Stomach smooth muscle (tissue), 2 donors: ENCODE measurements at regions not wholly inside any gene's neighbourhood (a gene's known extent, or its start where the extent isn't known, plus 50 kb on each side); places are given as distances from the start of the nearest gene placed in this dataset.
"Not testable (repeated sequence)": the region's sequence is repeated elsewhere in the genome, so short reads cannot be mapped to it uniquely, and the experiment has no call there.

Experiments
- H3K27ac ChIP-seq: one replicate; pipeline ENCODE4 v1.7.0; 2013; ENCODE audit warnings: mild to moderate bottlenecking, low read length, inconsistent platforms
- H3K27me3 ChIP-seq, 2 donors: one replicate each; pipeline ENCODE4 v1.7.0; 2013; ENCODE audit warnings: low read length in 2 of 2; ENCODE audit not compliant: insufficient read depth in 2 of 2, control insufficient read depth in 1 of 2
- H3K36me3 ChIP-seq, 2 donors: one replicate each; pipeline ENCODE4 v1.7.0; 2013; ENCODE audit warnings: low read length in 2 of 2; ENCODE audit not compliant: control insufficient read depth in 2 of 2, insufficient read depth in 2 of 2
- H3K4me1 ChIP-seq: one replicate; pipeline ENCODE4 v1.7.0; 2013; ENCODE audit warnings: low read length; ENCODE audit not compliant: control insufficient read depth, insufficient read depth
- H3K4me3 ChIP-seq, 2 donors: one replicate each; pipeline ENCODE4 v1.7.0; 2013; ENCODE audit warnings: low read length in 2 of 2
- H3K9ac ChIP-seq, 2 donors: one replicate each; pipeline ENCODE4 v1.7.0; 2013; ENCODE audit warnings: low read length in 2 of 2, mild to moderate bottlenecking in 1 of 2
- H3K9me3 ChIP-seq, 2 donors: one replicate each; pipeline ENCODE4 v1.7.0; 2013; ENCODE audit warnings: low read length in 2 of 2; ENCODE audit not compliant: control insufficient read depth in 2 of 2
- donor health status: healthy.
- donor health status: Pancreatic carcinoma.

- H3K4me1 ChIP-seq, H3K9ac ChIP-seq, H3K4me3 ChIP-seq, H3K27ac ChIP-seq, H3K27me3 ChIP-seq, H3K36me3 ChIP-seq, H3K9me3 ChIP-seq: not testable (repeated sequence)
Measured at GRCh38 chr12:30156833-30157232, 373.1 kb upstream of the TMTC1 start.

DNA sequence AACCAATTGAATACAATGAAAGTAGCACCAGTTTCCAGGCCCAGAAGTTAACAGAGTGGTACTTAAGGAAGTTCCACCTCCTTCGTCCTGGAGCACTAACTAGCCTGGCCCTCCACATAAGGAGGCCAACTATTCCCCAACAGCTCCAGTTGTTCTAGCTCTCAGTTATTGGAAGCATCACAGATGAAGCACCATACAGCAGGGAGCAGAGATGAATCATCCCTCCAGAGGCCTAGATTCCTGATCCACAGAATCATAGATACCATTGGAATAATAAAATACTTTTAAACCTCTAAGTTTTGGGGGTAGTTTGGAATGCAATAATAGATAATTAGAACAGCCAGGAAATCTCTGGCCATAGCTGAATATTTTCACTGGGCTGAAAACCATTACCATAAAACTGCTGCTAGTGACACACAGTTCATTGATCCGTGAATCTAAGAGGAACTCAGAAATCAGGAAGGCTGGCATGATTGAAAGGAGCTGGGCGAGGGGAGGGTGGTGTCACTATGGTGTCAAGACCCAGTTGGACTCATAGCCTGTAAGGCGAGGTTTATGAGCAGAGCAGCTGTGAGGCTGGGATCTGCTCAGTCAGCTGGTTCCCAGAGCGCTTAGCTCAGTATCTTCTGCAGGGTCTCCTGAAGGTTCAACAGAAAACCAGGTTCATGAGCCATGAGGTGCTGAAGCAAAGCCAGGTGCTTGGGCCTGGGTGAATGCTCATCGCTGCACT, 371.4 kb upstream of the TMTC1 start:
- Histone ChIP-seq H3K4me1 (no peaks in the 10 kb centered on the region), H3K9me3 (peaks cover 0 to 4% of the 10 kb centered on the region in 2 donors), H3K4me3 (no peak overlapping the region), H3K27ac (no peak overlapping the region), H3K27me3 (no peaks in the 10 kb centered on the region), H3K36me3 (no peaks in the 10 kb centered on the region), H3K9ac (no peak overlapping the region)

DNA sequence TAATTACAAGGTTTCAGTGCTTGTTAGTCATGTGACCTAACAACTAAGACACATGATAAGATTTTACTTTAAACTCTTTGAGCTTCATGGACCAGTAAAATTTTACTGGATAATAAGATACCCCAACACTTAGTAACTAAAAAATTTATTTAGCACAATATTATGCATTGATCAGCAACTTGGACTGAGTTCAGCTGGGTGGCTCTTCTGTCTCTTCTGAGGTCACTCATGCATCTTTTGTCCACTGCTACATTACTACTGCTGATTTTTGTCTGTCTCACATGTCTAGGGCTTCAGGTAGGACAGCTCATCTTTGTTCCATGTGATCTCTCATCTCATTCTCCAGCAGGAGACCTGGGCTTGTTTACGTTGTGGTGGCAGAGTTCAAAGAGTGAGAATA, 370.2 kb upstream of the TMTC1 start:
- H3K4me3 ChIP-seq, result no peak overlapping the region
- H3K9me3 ChIP-seq, result peaks cover 0 to 4% of the 10 kb centered on the region in 2 donors

GRCh38 chr12:30152705-30153104, 369.0 kb upstream of the TMTC1 start:
- no peaks in the 10 kb centered on the region for H3K36me3 ChIP-seq
- H3K9me3 ChIP-seq, result peaks cover 0 to 4% of the 10 kb centered on the region in 2 donors
- H3K4me3 ChIP-seq, result no peak overlapping the region
- no peaks in the 10 kb centered on the region for H3K27me3 ChIP-seq
- H3K27ac ChIP-seq, result no peak overlapping the region
- H3K4me1 ChIP-seq, result no peaks in the 10 kb centered on the region
- H3K9ac ChIP-seq, result no peak overlapping the region

More for the DNA sequence above, 370.2 kb upstream of the TMTC1 start:
- Histone ChIP-seq H3K9ac (no peak overlapping the region), H3K4me1 (no peaks in the 10 kb centered on the region), H3K27ac (no peak overlapping the region), H3K27me3 (no peaks in the 10 kb centered on the region), H3K36me3 (no peaks in the 10 kb centered on the region)

GRCh38 chr12:30151831-30152230, 368.1 kb upstream of the TMTC1 start:
- H3K27me3 ChIP-seq, result no peaks in the 10 kb centered on the region
- no peaks in the 10 kb centered on the region for H3K36me3 ChIP-seq
- H3K9ac ChIP-seq, result no peak overlapping the region
- H3K27ac ChIP-seq, result no peak overlapping the region
- no peaks in the 10 kb centered on the region for H3K4me1 ChIP-seq
- peaks cover 0 to 4% of the 10 kb centered on the region in 2 donors for H3K9me3 ChIP-seq
- H3K4me3 ChIP-seq, result no peak overlapping the region

- no peaks in the 10 kb centered on the region for H3K27me3 ChIP-seq
- H3K27ac ChIP-seq, result no peak overlapping the region
- H3K36me3 ChIP-seq, result no peaks in the 10 kb centered on the region
- H3K4me1 ChIP-seq, result no peaks in the 10 kb centered on the region
- no peak overlapping the region for H3K4me3 ChIP-seq
- H3K9me3 ChIP-seq, result no peaks in the 10 kb centered on the region
- no peak overlapping the region for H3K9ac ChIP-seq
Measured at GRCh38 chr12:30146561-30146960, 362.8 kb upstream of the TMTC1 start.

DNA sequence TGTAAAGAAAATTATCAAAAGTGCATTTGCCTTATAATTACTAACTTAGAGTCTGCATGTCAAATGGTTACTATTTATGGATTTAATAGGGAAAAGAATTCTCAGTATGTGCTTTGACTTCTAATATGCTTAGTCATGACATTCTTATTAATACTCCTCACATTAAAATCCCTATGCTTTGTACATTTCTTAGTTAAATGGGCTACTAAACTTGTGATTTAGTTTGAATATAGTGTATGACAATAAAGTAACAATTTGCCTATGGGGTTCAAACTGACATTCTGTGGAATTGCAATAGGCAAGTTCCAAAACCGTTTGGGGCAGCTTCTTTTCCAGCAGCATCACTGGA, 361.9 kb upstream of the TMTC1 start:
- Histone ChIP-seq H3K36me3 (no peaks in the 10 kb centered on the region), H3K9ac (no peak overlapping the region), H3K4me1 (no peaks in the 10 kb centered on the region), H3K9me3 (no peaks in the 10 kb centered on the region), H3K4me3 (no peak overlapping the region), H3K27me3 (no peaks in the 10 kb centered on the region), H3K27ac (no peak overlapping the region)

- H3K27me3 ChIP-seq, result no peaks in the 10 kb centered on the region
- H3K4me3 ChIP-seq, result no peak overlapping the region
- H3K9ac ChIP-seq, result no peak overlapping the region
- H3K9me3 ChIP-seq, result no peaks in the 10 kb centered on the region
- no peaks in the 10 kb centered on the region for H3K36me3 ChIP-seq
- no peak overlapping the region for H3K27ac ChIP-seq
- no peaks in the 10 kb centered on the region for H3K4me1 ChIP-seq
Measured at GRCh38 chr12:30144777-30145683, 361.3 kb upstream of the TMTC1 start.

DNA sequence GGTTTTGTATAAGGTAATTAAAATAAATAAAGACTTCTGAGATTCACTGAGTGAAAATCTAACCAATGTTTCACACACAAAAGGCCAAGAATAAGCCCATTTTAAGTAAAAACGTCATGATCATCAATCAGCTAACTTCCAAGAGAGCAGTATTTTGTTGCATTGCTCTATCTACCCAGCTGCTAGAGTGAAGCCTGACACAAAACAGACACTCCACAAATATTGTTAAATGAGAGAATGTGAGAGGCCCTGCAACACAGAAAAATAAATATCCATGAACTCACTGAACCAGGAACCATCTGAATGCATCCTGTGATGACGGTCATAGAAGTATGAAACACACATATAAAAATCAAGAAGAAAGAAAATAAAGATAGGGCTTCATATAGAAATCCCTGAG, 358.6 kb upstream of the TMTC1 start:
- Histone ChIP-seq H3K4me1 (no peaks in the 10 kb centered on the region), H3K27ac (no peak overlapping the region), H3K9me3 (no peaks in the 10 kb centered on the region), H3K36me3 (no peaks in the 10 kb centered on the region), H3K9ac (no peak overlapping the region), H3K27me3 (no peaks in the 10 kb centered on the region), H3K4me3 (no peak overlapping the region)

DNA sequence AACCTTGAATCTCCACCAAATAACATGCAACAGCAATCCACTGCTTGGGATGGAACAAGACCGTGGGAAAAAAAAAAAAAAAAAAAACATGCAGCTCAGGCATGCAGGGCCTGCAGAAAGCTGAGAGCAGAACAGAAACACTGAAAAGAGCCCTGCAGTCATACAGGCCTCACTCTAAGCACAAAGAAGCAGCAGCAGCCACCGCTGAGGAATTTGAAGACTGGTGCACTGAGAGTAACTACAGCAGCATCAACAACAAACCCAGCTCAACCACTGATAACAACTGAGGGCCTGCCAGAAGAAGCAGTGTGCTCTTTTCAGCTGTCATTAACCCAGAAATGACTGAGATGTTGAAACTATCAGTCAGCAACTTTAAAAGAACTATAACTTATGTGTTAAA, 354.7 kb upstream of the TMTC1 start:
- Histone ChIP-seq H3K27me3 (no peaks in the 10 kb centered on the region), H3K9me3 (no peaks in the 10 kb centered on the region), H3K36me3 (no peaks in the 10 kb centered on the region), H3K9ac (no peak overlapping the region), H3K27ac (no peak overlapping the region), H3K4me1 (no peaks in the 10 kb centered on the region), H3K4me3 (no peak overlapping the region)

DNA sequence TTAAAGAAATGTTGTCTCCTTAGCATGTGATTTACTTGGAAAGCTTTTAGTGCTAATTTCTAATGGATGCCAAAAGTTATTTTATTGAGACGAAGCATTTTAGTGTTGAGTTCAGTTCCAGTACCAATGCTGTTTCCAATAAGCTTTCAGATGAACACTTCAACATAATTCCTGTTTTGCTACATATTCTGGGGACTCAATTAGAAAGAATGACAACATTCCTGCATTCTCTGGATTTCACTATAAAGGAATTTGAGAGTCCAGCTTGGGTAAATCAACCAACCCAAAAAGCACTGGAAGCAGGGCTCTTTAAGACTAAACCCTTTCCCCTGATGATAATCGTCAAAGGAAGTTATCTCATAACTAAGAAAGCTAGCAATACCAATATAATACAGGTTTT, 353.0 kb upstream of the TMTC1 start:
- no peak overlapping the region for H3K4me3 ChIP-seq
- H3K4me1 ChIP-seq, result no peaks in the 10 kb centered on the region
- no peaks in the 10 kb centered on the region for H3K36me3 ChIP-seq
- H3K9ac ChIP-seq, result no peak overlapping the region
- H3K9me3 ChIP-seq, result no peaks in the 10 kb centered on the region
- H3K27me3 ChIP-seq, result no peaks in the 10 kb centered on the region
- H3K27ac ChIP-seq, result no peak overlapping the region
